ENCODE measurements at regions not wholly inside any gene's neighbourhood (a gene's known extent, or its start where the extent isn't known, plus 50 kb on each side); places are given as distances from the start of the nearest gene placed in this dataset.
"Not testable (repeated sequence)": the region's sequence is repeated elsewhere in the genome, so short reads cannot be mapped to it uniquely, and the experiment has no call there.

DNA sequence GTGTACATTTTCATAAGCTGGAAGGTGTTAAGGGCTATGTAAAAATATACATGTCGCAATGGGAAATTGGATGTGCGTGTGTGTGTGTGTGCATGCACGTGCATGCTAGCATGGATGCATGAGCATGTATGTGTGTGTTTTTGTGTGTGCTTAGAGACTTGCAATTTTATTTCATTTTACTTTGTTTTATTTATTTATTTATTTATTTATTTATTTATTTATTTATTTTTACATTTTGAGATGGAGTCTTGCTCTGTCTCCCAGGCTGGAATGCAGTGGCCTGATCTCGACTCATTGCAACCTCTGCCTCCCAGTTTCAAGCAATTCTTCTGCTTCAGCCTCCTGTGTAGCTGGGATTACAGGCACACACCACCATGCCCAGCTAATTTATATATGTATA, 50.4 kb upstream of the CDH9 start:
- TF ChIP-seq EP300 (IDR thresholded peaks at IDR 0.05); POLR2A (IDR thresholded peaks at IDR 0.05; ENCODE audit: low read depth); POLR2AphosphoS5 (IDR thresholded peaks at IDR 0.05): not testable (repeated sequence)
- TF ChIP-seq, protein P1, sequence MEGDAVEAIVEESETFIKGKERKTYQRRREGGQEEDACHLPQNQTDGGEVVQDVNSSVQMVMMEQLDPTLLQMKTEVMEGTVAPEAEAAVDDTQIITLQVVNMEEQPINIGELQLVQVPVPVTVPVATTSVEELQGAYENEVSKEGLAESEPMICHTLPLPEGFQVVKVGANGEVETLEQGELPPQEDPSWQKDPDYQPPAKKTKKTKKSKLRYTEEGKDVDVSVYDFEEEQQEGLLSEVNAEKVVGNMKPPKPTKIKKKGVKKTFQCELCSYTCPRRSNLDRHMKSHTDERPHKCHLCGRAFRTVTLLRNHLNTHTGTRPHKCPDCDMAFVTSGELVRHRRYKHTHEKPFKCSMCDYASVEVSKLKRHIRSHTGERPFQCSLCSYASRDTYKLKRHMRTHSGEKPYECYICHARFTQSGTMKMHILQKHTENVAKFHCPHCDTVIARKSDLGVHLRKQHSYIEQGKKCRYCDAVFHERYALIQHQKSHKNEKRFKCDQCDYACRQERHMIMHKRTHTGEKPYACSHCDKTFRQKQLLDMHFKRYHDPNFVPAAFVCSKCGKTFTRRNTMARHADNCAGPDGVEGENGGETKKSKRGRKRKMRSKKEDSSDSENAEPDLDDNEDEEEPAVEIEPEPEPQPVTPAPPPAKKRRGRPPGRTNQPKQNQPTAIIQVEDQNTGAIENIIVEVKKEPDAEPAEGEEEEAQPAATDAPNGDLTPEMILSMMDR (IDR thresholded peaks at IDR 0.05): not testable (repeated sequence)
